ENCODE measurements at regions not wholly inside any gene's neighbourhood (a gene's known extent, or its start where the extent isn't known, plus 50 kb on each side); places are given as distances from the start of the nearest gene placed in this dataset.

- DNase-seq = no peak
Measured at GRCh38 chr6:94367316-94367715, 948.0 kb upstream of the EPHA7 start.

GRCh38 chr6:94362061-94362864 lies 942.9 kb upstream of the EPHA7 start:
- DNase-seq = no peak

GRCh38 chr6:94361304-94362060 lies 942.1 kb upstream of the EPHA7 start:
- no peak for DNase-seq

- DNase-seq = no peak
Measured at GRCh38 chr6:94357381-94357980, 938.1 kb upstream of the EPHA7 start.

- no peak for DNase-seq
Measured at GRCh38 chr6:94350833-94351232, 931.5 kb upstream of the EPHA7 start.

- peak; percentile 82 for DNase-seq
Measured at GRCh38 chr6:94349227-94349626, 929.9 kb upstream of the EPHA7 start.

GRCh38 chr6:94344866-94345265 lies 925.5 kb upstream of the EPHA7 start:
- DNase-seq = no peak

- no peak for DNase-seq
Measured at GRCh38 chr6:94341173-94341572, 921.8 kb upstream of the EPHA7 start.

- DNase-seq = no peak
Measured at GRCh38 chr6:94323853-94324252, 904.5 kb upstream of the EPHA7 start.

- no peak for DNase-seq
Measured at GRCh38 chr6:94300424-94301144, 881.2 kb upstream of the EPHA7 start.

GRCh38 chr6:94289131-94289530 lies 869.8 kb upstream of the EPHA7 start:
- no peak for DNase-seq

- DNase-seq = no peak
Measured at GRCh38 chr6:94278146-94278545, 858.8 kb upstream of the EPHA7 start.

- no peak for DNase-seq
Measured at GRCh38 chr6:94272327-94272726, 853.0 kb upstream of the EPHA7 start.

- peak; percentile 74 for DNase-seq
Measured at GRCh38 chr6:94270091-94270948, 851.0 kb upstream of the EPHA7 start.

GRCh38 chr6:94269256-94269655 lies 849.9 kb upstream of the EPHA7 start:
- no peak for DNase-seq

- DNase-seq = no peak
Measured at GRCh38 chr6:94260765-94261164, 841.4 kb upstream of the EPHA7 start.

- peak; percentile 13 for DNase-seq
Measured at GRCh38 chr6:94254689-94255088, 835.3 kb upstream of the EPHA7 start.

- DNase-seq = no peak
Measured at GRCh38 chr6:94251878-94252277, 832.5 kb upstream of the EPHA7 start.

- DNase-seq = no peak
Measured at GRCh38 chr6:94245395-94245794, 826.0 kb upstream of the EPHA7 start.

- DNase-seq = no peak
Measured at GRCh38 chr6:94238868-94239267, 819.5 kb upstream of the EPHA7 start.

- peak; percentile 91 for DNase-seq
Measured at GRCh38 chr6:94227741-94228140, 808.4 kb upstream of the EPHA7 start.

GRCh38 chr6:94217836-94218235 lies 798.5 kb upstream of the EPHA7 start:
- DNase-seq = no peak

Data from NCI-H2081 treated with DMSO at 0.1 percent for 48 hours (cell line).